ENCODE measurements at regions not wholly inside any gene's neighbourhood (a gene's known extent, or its start where the extent isn't known, plus 50 kb on each side); places are given as distances from the start of the nearest gene placed in this dataset.

GRCh38 chr4:61143461-61143860 is 56.7 kb upstream of the ADGRL3 start (continued):
- no peak for TF ChIP-seq E2F6 (IDR thresholded peaks at IDR 0.05)
- TF ChIP-seq EP300 (IDR thresholded peaks at IDR 0.05; ENCODE audit: borderline replicate concordance in 1 of 2, low read depth in 2 of 2, low read length in 2 of 2), result no peak
